Spleen (tissue), 7 donors: ENCODE measurements at regions not wholly inside any gene's neighbourhood (a gene's known extent, or its start where the extent isn't known, plus 50 kb on each side); places are given as distances from the start of the nearest gene placed in this dataset.

ENCODE experiments used
- CTCF ChIP-seq, 11 experiments: fragments of 200-600 bp in 7 of 11; fragments of 450-650 bp in 4 of 11; sonication (generic) in 4 of 11; IDR thresholded peaks in 8 of 11; conservative IDR thresholded peaks in 3 of 11; 1 replicate in 7 of 11; 2 replicates in 4 of 11; pipeline versions ENCODE4 v1.4.0 to v1.8.0; 2016 to 2021; ENCODE audit warnings: antibody characterized with exemption in 11 of 11, inconsistent platforms in 4 of 11, mild to moderate bottlenecking in 1 of 11
- POLR2A ChIP-seq, 3 donors: fragments of 450-650 bp; IDR thresholded peaks; one replicate each; pipeline ENCODE4 v1.5.1; 2017; ENCODE audit warnings: antibody characterized with exemption in 3 of 3, mild to moderate bottlenecking in 1 of 3
- POLR2AphosphoS5 ChIP-seq, 3 donors: sonication (generic); formaldehyde crosslinking; IDR thresholded peaks; one replicate each; pipeline ENCODE4 v1.5.1; 2017; ENCODE audit warnings: antibody characterized with exemption in 3 of 3
- donor health status: DM: no; HTN: no; CAD: no; lungs with moderate emphysema.
- donor health status: DM: no; HTN: no; CAD: no.
- donor health status: DM: no; HTN: no; CAD: no.

- TF ChIP-seq CTCF (IDR thresholded peaks at IDR 0.05 in 8 of 11, conservative IDR thresholded peaks at IDR 0.05 in 3 of 11) (no peak), POLR2A (IDR thresholded peaks at IDR 0.05) (no peak), POLR2AphosphoS5 (IDR thresholded peaks at IDR 0.05) (no peak)
Measured at GRCh38 chr2:145777297-145777696, 1257.4 kb upstream of the ZEB2 start.
